ENCODE measurements at regions not wholly inside any gene's neighbourhood (a gene's known extent, or its start where the extent isn't known, plus 50 kb on each side); places are given as distances from the start of the nearest gene placed in this dataset.

DNA sequence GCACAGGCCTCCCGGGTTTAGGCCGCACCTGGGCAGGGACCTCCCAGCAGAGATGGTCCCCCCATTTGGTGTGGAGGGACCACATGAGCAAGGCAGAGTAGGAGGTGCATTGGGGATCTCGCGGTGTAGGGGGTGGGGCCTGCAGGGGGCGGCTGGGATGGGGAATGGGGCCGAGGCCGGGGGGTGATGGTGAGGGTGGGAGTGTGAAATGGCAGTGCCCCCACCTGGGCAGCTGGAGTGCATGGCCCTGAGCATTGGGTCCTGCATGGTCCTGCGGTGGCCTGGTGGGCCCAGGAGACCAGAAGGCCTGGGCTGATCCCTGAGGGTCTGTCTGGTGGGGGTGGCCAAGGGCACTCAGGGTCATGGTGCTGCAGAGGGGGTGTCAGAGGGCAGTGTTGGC is 111.8 kb downstream of the KIF26A start:
- DNase-seq (ENCODE audit: low spot score in 2 of 2): no peak
- TF ChIP-seq POLR2A (IDR thresholded peaks at IDR 0.05) (no peak), POLR2AphosphoS5 (IDR thresholded peaks at IDR 0.05) (no peak)
- TF ChIP-seq, protein P1, sequence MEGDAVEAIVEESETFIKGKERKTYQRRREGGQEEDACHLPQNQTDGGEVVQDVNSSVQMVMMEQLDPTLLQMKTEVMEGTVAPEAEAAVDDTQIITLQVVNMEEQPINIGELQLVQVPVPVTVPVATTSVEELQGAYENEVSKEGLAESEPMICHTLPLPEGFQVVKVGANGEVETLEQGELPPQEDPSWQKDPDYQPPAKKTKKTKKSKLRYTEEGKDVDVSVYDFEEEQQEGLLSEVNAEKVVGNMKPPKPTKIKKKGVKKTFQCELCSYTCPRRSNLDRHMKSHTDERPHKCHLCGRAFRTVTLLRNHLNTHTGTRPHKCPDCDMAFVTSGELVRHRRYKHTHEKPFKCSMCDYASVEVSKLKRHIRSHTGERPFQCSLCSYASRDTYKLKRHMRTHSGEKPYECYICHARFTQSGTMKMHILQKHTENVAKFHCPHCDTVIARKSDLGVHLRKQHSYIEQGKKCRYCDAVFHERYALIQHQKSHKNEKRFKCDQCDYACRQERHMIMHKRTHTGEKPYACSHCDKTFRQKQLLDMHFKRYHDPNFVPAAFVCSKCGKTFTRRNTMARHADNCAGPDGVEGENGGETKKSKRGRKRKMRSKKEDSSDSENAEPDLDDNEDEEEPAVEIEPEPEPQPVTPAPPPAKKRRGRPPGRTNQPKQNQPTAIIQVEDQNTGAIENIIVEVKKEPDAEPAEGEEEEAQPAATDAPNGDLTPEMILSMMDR (IDR thresholded peaks at IDR 0.05): no peak
- Histone ChIP-seq H3K9me3 (peaks cover 8% of the 10 kb centered on the region in 2 donors), H3K27me3 (peaks cover 0 to 3% of the 10 kb centered on the region in 2 donors), H3K36me3 (no peaks in the 10 kb centered on the region), H3K27ac (no peak overlapping the region), H3K4me1 (no peaks in the 10 kb centered on the region), H3K4me3 (no peak overlapping the region)
- intact Hi-C loops (cut with DNase I; ENCODE audit: low total_unique reads): no loop called here

DNA sequence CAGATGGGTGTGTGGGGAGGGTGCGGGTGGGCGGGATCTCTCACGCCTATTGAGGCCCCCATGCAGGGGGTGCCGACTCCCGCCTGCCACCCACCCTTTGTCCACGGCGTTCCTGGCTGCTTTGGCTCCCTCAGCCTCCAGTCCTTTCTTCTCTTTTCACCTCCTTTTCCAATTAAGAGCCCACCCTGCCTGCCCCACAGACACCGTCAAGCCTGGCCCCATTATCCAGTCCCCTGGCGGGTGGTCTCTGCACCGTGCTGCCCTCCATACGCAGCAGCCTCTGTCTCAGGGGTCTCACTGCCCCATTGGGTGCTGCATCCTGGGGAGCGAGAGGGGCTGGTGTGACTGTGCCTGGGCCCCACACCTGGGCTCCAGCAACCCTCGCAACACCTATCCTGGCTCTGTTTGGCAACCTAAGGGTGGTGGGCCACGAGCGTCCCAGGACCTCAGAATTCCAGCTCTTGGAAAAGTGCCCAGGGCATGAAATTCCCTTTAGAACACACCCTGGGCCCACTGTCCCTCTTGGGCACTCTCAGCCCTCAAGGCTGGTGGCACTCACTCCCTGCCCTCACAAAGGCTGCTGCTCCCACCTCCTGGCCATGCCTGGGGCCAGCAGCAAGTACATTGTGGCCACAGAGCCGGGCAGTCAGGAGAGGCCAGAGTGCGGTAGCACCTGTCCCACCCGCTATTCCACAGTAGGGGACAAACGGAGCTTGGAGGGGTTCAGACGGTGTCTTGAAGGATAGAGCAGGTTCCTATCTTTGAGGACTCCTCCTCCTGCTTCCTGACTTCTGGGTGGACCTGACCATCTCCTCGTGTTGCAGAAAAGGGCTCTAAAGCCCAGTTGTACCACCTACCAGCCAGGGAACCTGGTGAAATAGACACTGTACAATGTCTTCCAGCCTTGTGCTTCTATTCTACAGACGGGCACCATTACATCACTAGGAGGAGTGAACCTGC is 114.1 kb downstream of the KIF26A start:
- no peak for TF ChIP-seq POLR2AphosphoS5 (IDR thresholded peaks at IDR 0.05)
- no peak for TF ChIP-seq POLR2A (IDR thresholded peaks at IDR 0.05)
- TF ChIP-seq, protein P1 (IDR thresholded peaks at IDR 0.05): no peak
- Histone ChIP-seq H3K4me1 (no peaks in the 10 kb centered on the region), H3K27ac (no peak overlapping the region), H3K36me3 (no peaks in the 10 kb centered on the region), H3K4me3 (no peak overlapping the region), H3K9me3 (peaks cover 0 to 3% of the 10 kb centered on the region in 2 donors), H3K27me3 (peaks cover 0 to 10% of the 10 kb centered on the region in 2 donors)
- intact Hi-C loops (cut with DNase I; ENCODE audit: low total_unique reads): no loop called here
- DNase-seq (ENCODE audit: low spot score in 2 of 2): no peak

DNA sequence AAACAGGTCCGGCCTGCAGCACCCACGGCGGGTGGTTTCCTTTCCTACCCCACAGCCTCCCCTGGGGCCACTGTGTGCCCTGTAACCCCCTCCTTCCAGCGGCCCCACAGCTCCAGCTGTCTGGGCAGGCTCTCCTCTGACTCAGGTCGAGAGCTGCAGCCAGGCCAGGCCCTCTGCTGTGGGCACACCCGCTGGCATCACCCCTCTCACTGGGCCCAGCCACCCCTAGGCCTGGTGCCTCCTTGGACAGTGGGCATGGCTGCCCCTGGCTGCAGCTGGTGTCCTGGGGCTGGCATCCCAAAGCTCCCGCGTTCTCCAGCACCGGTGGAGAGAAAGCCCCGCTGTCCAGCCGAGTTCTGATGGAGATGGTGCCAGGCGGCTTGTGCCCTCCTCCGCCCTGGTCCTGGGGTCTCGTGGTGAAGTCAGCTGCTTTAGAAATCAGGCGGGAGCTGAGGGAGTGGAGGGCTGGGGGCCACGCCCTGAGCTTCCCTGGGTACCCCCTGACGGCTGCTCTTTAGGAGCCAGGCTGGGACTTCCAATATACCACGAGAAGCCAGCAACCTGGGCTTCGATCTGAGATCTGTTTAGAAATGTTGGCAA is 114.9 kb downstream of the KIF26A start:
- H3K36me3 ChIP-seq: no peaks in the 10 kb centered on the region
- peaks cover 0 to 10% of the 10 kb centered on the region in 2 donors for H3K27me3 ChIP-seq
- H3K27ac ChIP-seq: no peak overlapping the region
- TF ChIP-seq POLR2A (IDR thresholded peaks at IDR 0.05): no peak
- TF ChIP-seq POLR2AphosphoS5 (IDR thresholded peaks at IDR 0.05): no peak
- TF ChIP-seq, protein P1 (IDR thresholded peaks at IDR 0.05): no peak
- H3K4me3 ChIP-seq: no peak overlapping the region
- H3K4me1 ChIP-seq: no peaks in the 10 kb centered on the region
- no peak for DNase-seq (ENCODE audit: low spot score in 2 of 2)
- intact Hi-C loops (cut with DNase I; ENCODE audit: low total_unique reads): no loop called here
- peaks cover 0 to 3% of the 10 kb centered on the region in 2 donors for H3K9me3 ChIP-seq

DNA sequence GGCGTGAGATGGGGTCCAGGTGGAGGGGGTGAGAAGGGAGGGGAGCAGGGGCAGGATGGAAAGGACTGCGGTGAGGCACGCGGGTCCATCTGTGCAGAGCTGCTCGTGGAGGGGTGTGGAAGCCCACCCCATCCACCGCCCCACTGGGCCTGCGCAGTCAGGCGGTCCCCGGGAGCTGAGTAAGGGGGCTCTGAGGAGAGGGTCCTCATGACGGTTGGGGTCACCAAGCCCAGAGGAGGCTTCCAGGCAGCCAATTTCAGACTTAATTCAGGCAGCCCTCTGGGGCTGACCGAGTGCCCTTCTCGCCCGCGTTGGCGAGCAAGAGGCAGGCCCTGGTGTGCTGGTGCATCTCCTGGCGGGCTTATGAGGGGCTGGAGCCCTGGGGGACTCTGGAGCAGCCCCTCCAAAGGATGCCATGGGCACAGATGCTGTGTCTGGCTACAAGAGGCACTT is 115.5 kb downstream of the KIF26A start:
- H3K27me3 ChIP-seq: peaks cover 0 to 10% of the 10 kb centered on the region in 2 donors
- TF ChIP-seq POLR2AphosphoS5 (IDR thresholded peaks at IDR 0.05): no peak
- no peak for TF ChIP-seq POLR2A (IDR thresholded peaks at IDR 0.05)
- TF ChIP-seq, protein P1 (IDR thresholded peaks at IDR 0.05): no peak
- peaks cover 0 to 3% of the 10 kb centered on the region in 2 donors for H3K9me3 ChIP-seq
- intact Hi-C loops (cut with DNase I; ENCODE audit: low total_unique reads): no loop called here
- H3K36me3 ChIP-seq: no peaks in the 10 kb centered on the region
- H3K4me1 ChIP-seq: no peaks in the 10 kb centered on the region
- no peak for DNase-seq (ENCODE audit: low spot score in 2 of 2)
- H3K4me3 ChIP-seq: no peak overlapping the region
- H3K27ac ChIP-seq: no peak overlapping the region

All from breast epithelium (tissue), 4 donors.